WTC11 (cell line): ENCODE measurements at regions not wholly inside any gene's neighbourhood (a gene's known extent, or its start where the extent isn't known, plus 50 kb on each side); places are given as distances from the start of the nearest gene placed in this dataset.

Source experiments
- ATAC-seq: fragments of 200-7000 bp; cut with Tn5 transposase; 2 replicates; pipeline ENCODE4 v1.10.0; 2021; ENCODE audit warnings: mild to moderate bottlenecking, moderate library complexity
- CTCF ChIA-PET: fragments of 300-600 bp; sonication (Branson Sonifier 250); formaldehyde crosslinking; loops from one replicate; lab custom pipeline; 2021; ENCODE audit warnings: antibody characterized with exemption; lab: Charles Lee
- POLR2A ChIA-PET: fragments of 350-600 bp; sonication (Branson Sonifier 250); formaldehyde crosslinking; loops from one replicate; lab custom pipeline; 2021; ENCODE audit warnings: antibody characterized with exemption; lab: Charles Lee
- DNase-seq: peaks from one replicate; pipeline ENCODE4 v3.0.0; 2021; ENCODE audit warnings: low spot score
- H3K27ac Mint-ChIP-seq: 2 replicates; pipeline ENCODE4 v1.8.0; 2021; ENCODE audit warnings: mixed read lengths
- H3K27me3 Mint-ChIP-seq: 2 replicates; pipeline ENCODE4 v1.8.0; 2021; ENCODE audit warnings: low read depth, mild to moderate bottlenecking, moderate library complexity, mixed read lengths
- H3K36me3 Mint-ChIP-seq: 2 replicates; pipeline ENCODE4 v1.8.0; 2021; ENCODE audit warnings: mixed read lengths
- H3K4me1 Mint-ChIP-seq: 2 replicates; pipeline ENCODE4 v1.8.0; 2022; ENCODE audit warnings: mixed read lengths
- H3K4me3 Mint-ChIP-seq: 2 replicates; pipeline ENCODE4 v1.8.0; 2021; ENCODE audit warnings: mild to moderate bottlenecking, moderate library complexity, mixed read lengths
- H3K9me3 Mint-ChIP-seq: 2 replicates; pipeline ENCODE4 v1.8.0; 2021; ENCODE audit warnings: mixed read lengths
- AFF4 ChIP-seq: sonication (generic); formaldehyde crosslinking; IDR thresholded peaks from 2 replicates; pipeline ENCODE4 v1.8.1; 2023; ENCODE audit warnings: mild to moderate bottlenecking, missing genetic modification reagents, borderline replicate concordance
- E2F5 ChIP-seq: sonication (generic); formaldehyde crosslinking; IDR thresholded peaks from 2 replicates; pipeline ENCODE4 v1.8.1; 2022; ENCODE audit warnings: mild to moderate bottlenecking, moderate library complexity, missing genetic modification reagents
- GABPB1 ChIP-seq: sonication (generic); formaldehyde crosslinking; IDR thresholded peaks from 2 replicates; pipeline ENCODE4 v1.8.1; 2023; ENCODE audit warnings: mild to moderate bottlenecking, missing genetic modification reagents
- MLX ChIP-seq: sonication (generic); formaldehyde crosslinking; IDR thresholded peaks from 2 replicates; pipeline ENCODE4 v1.8.1; 2023; ENCODE audit warnings: mild to moderate bottlenecking, missing genetic modification reagents, moderate library complexity
- PRRX2 ChIP-seq: fragments of 250-450 bp; sonication (Bioruptor Pico); IDR thresholded peaks from 2 replicates; pipeline ENCODE4 v1.8.0; 2021; ENCODE audit warnings: mild to moderate bottlenecking
- RELA ChIP-seq: sonication (generic); formaldehyde crosslinking; IDR thresholded peaks from 2 replicates; pipeline ENCODE4 v1.8.1; 2022; ENCODE audit warnings: missing genetic modification reagents, mild to moderate bottlenecking, borderline replicate concordance
- RORB ChIP-seq: fragments of 250-450 bp; sonication (Bioruptor Pico); IDR thresholded peaks from 2 replicates; pipeline ENCODE4 v1.9.0; 2021; ENCODE audit warnings: mild to moderate bottlenecking
- SOX15 ChIP-seq: fragments of 250-450 bp; sonication (Bioruptor Pico); IDR thresholded peaks from 2 replicates; pipeline ENCODE4 v1.9.0; 2021; ENCODE audit warnings: mild to moderate bottlenecking
- USF2 ChIP-seq: sonication (generic); formaldehyde crosslinking; IDR thresholded peaks from 2 replicates; pipeline ENCODE4 v1.8.1; 2023; ENCODE audit warnings: mild to moderate bottlenecking, missing genetic modification reagents, moderate library complexity
- ZNF281 ChIP-seq: sonication (generic); formaldehyde crosslinking; IDR thresholded peaks from 2 replicates; pipeline ENCODE4 v1.8.0; 2023; ENCODE audit warnings: mild to moderate bottlenecking, missing genetic modification reagents
- ZNF317 ChIP-seq: sonication (generic); formaldehyde crosslinking; IDR thresholded peaks from 2 replicates; pipeline ENCODE4 v1.8.1; 2023; ENCODE audit warnings: low read depth, mild to moderate bottlenecking, moderate library complexity, missing genetic modification reagents, borderline replicate concordance
- TF ChIP-seq, protein P1 (sequence below): sonication (generic); formaldehyde crosslinking; IDR thresholded peaks from 2 replicates; pipeline ENCODE4 v1.8.0; 2022; ENCODE audit warnings: missing genetic modification reagents
- TF ChIP-seq, protein P2 (sequence below): sonication (generic); formaldehyde crosslinking; IDR thresholded peaks from 2 replicates; pipeline ENCODE4 v1.8.0; 2023; ENCODE audit warnings: missing genetic modification reagents, mild to moderate bottlenecking, borderline replicate concordance

GRCh38 chr18:78113940-78114251 lies 864.2 kb downstream of the GALR1 start:
- no peak for TF ChIP-seq PRRX2 (CRISPR knock-in tag)
- TF ChIP-seq RELA (CRISPR knock-in tag), result no peak
- no peak for TF ChIP-seq ZNF281
- H3K27ac Mint-ChIP-seq, result no peak overlapping the region
- H3K36me3 Mint-ChIP-seq, result no peaks in the 10 kb centered on the region; the same call in none of the 2 replicates
- H3K9me3 Mint-ChIP-seq, result peaks cover 43% of the 10 kb centered on the region
- CTCF ChIA-PET, result no interaction called here
- H3K4me1 Mint-ChIP-seq, result no peaks in the 10 kb centered on the region
- no peak for DNase-seq
- H3K27me3 Mint-ChIP-seq, result peaks cover 5% of the 10 kb centered on the region; the same call in 1 of the 2 replicates
- POLR2A ChIA-PET, result no interaction called here
- no peak overlapping the region for H3K4me3 Mint-ChIP-seq
- no peak for ATAC-seq

- POLR2A ChIA-PET, result no interaction called here
- DNase-seq (no peak), ATAC-seq (no peak)
- Mint-ChIP-seq H3K4me1 (no peaks in the 10 kb centered on the region), H3K27ac (no peak overlapping the region), H3K36me3 (peaks cover 8% of the 10 kb centered on the region), H3K27me3 (peaks cover 5% of the 10 kb centered on the region; the same call in 1 of the 2 replicates), H3K9me3 (peaks cover 59% of the 10 kb centered on the region), H3K4me3 (no peak overlapping the region)
- CTCF ChIA-PET, result no interaction called here
- TF ChIP-seq, protein P1, sequence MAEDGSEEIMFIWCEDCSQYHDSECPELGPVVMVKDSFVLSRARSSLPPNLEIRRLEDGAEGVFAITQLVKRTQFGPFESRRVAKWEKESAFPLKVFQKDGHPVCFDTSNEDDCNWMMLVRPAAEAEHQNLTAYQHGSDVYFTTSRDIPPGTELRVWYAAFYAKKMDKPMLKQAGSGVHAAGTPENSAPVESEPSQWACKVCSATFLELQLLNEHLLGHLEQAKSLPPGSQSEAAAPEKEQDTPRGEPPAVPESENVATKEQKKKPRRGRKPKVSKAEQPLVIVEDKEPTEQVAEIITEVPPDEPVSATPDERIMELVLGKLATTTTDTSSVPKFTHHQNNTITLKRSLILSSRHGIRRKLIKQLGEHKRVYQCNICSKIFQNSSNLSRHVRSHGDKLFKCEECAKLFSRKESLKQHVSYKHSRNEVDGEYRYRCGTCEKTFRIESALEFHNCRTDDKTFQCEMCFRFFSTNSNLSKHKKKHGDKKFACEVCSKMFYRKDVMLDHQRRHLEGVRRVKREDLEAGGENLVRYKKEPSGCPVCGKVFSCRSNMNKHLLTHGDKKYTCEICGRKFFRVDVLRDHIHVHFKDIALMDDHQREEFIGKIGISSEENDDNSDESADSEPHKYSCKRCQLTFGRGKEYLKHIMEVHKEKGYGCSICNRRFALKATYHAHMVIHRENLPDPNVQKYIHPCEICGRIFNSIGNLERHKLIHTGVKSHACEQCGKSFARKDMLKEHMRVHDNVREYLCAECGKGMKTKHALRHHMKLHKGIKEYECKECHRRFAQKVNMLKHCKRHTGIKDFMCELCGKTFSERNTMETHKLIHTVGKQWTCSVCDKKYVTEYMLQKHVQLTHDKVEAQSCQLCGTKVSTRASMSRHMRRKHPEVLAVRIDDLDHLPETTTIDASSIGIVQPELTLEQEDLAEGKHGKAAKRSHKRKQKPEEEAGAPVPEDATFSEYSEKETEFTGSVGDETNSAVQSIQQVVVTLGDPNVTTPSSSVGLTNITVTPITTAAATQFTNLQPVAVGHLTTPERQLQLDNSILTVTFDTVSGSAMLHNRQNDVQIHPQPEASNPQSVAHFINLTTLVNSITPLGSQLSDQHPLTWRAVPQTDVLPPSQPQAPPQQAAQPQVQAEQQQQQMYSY (CRISPR knock-in tag), result no peak
- TF ChIP-seq, protein P2, sequence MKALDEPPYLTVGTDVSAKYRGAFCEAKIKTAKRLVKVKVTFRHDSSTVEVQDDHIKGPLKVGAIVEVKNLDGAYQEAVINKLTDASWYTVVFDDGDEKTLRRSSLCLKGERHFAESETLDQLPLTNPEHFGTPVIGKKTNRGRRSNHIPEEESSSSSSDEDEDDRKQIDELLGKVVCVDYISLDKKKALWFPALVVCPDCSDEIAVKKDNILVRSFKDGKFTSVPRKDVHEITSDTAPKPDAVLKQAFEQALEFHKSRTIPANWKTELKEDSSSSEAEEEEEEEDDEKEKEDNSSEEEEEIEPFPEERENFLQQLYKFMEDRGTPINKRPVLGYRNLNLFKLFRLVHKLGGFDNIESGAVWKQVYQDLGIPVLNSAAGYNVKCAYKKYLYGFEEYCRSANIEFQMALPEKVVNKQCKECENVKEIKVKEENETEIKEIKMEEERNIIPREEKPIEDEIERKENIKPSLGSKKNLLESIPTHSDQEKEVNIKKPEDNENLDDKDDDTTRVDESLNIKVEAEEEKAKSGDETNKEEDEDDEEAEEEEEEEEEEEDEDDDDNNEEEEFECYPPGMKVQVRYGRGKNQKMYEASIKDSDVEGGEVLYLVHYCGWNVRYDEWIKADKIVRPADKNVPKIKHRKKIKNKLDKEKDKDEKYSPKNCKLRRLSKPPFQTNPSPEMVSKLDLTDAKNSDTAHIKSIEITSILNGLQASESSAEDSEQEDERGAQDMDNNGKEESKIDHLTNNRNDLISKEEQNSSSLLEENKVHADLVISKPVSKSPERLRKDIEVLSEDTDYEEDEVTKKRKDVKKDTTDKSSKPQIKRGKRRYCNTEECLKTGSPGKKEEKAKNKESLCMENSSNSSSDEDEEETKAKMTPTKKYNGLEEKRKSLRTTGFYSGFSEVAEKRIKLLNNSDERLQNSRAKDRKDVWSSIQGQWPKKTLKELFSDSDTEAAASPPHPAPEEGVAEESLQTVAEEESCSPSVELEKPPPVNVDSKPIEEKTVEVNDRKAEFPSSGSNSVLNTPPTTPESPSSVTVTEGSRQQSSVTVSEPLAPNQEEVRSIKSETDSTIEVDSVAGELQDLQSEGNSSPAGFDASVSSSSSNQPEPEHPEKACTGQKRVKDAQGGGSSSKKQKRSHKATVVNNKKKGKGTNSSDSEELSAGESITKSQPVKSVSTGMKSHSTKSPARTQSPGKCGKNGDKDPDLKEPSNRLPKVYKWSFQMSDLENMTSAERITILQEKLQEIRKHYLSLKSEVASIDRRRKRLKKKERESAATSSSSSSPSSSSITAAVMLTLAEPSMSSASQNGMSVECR (CRISPR knock-in tag), result no peak
- TF ChIP-seq MLX (CRISPR knock-in tag) (no peak), ZNF317 (CRISPR knock-in tag) (no peak), RORB (CRISPR knock-in tag) (no peak), AFF4 (CRISPR knock-in tag) (no peak), E2F5 (CRISPR knock-in tag) (no peak), ZNF281 (no peak), GABPB1 (CRISPR knock-in tag) (no peak), SOX15 (no peak), USF2 (CRISPR knock-in tag) (no peak)
Observed at GRCh38 chr18:78115896-78116561, 863.6 kb upstream of the SALL3 start.
